ENCODE measurements at regions not wholly inside any gene's neighbourhood (a gene's known extent, or its start where the extent isn't known, plus 50 kb on each side); places are given as distances from the start of the nearest gene placed in this dataset.

GRCh38 chr7:120030876-120031275, 242.1 kb upstream of the KCND2 start:
- Histone ChIP-seq H2BK12ac (ENCODE audit: low read length in 2 of 2) (no peak overlapping the region), H3K9ac (ENCODE audit: low read length) (no peak overlapping the region), H3K14ac (ENCODE audit: low read length in 2 of 2) (no peak overlapping the region), H4K91ac (ENCODE audit: low read length) (no peak overlapping the region), H3K79me1 (replicated peaks; ENCODE audit: low read length, poor library complexity, severe bottlenecking) (no peaks in the 10 kb centered on the region), H4K8ac (ENCODE audit: low read length) (no peak overlapping the region), H3K9me3 (ENCODE audit: control insufficient read depth, low read length) (no peaks in the 10 kb centered on the region), H2BK5ac (ENCODE audit: low read depth, low read length, poor library complexity, severe bottlenecking) (no peak overlapping the region), H2AK5ac (ENCODE audit: low read length, severe bottlenecking) (no peak overlapping the region), H3K18ac (ENCODE audit: low read depth in 1 of 2, low read length in 2 of 2) (no peak overlapping the region), H3K4ac (ENCODE audit: low read depth in 1 of 2, low read length in 2 of 2) (no peak overlapping the region), H2AFZ (ENCODE audit: low read depth, low read length) (no peak overlapping the region), H3K27ac (ENCODE audit: low read length, poor library complexity, severe bottlenecking) (no peak overlapping the region), H3K4me1 (ENCODE audit: control insufficient read depth, insufficient read depth, low read depth, low read length) (no peaks in the 10 kb centered on the region), H2BK15ac (ENCODE audit: low read depth, poor library complexity, severe bottlenecking) (no peak overlapping the region), H3K4me3 (ENCODE audit: insufficient read depth in 1 of 2, low read depth in 1 of 2, low read length in 2 of 2) (no peak overlapping the region), H3K4me2 (ENCODE audit: low read length, poor library complexity, severe bottlenecking) (no peak overlapping the region), H2BK120ac (ENCODE audit: low read depth, low read length) (no peak overlapping the region), H3K23ac (ENCODE audit: low read length in 2 of 2) (no peak overlapping the region), H3K27me3 (ENCODE audit: control insufficient read depth in 1 of 2, insufficient read depth in 1 of 2, low read length in 2 of 2) (no peaks in the 10 kb centered on the region), H3K36me3 (ENCODE audit: control insufficient read depth in 1 of 2, insufficient read depth in 2 of 2, low read depth in 1 of 2, low read length in 2 of 2) (no peaks in the 10 kb centered on the region)
- WGBS: no CpG with 5 or more reads among the region's 1 CpG
- no peak for DNase-seq

- Histone ChIP-seq H3K18ac (ENCODE audit: low read depth in 1 of 2, low read length in 2 of 2) (no peak overlapping the region), H3K14ac (ENCODE audit: low read length in 2 of 2) (no peak overlapping the region), H3K36me3 (ENCODE audit: control insufficient read depth in 1 of 2, insufficient read depth in 2 of 2, low read depth in 1 of 2, low read length in 2 of 2) (no peaks in the 10 kb centered on the region), H2AFZ (ENCODE audit: low read depth, low read length) (no peak overlapping the region), H3K4ac (ENCODE audit: low read depth in 1 of 2, low read length in 2 of 2) (no peak overlapping the region), H3K9ac (ENCODE audit: low read length) (no peak overlapping the region), H3K9me3 (ENCODE audit: control insufficient read depth, low read length) (no peaks in the 10 kb centered on the region), H2BK15ac (ENCODE audit: low read depth, poor library complexity, severe bottlenecking) (no peak overlapping the region), H3K4me3 (ENCODE audit: insufficient read depth in 1 of 2, low read depth in 1 of 2, low read length in 2 of 2) (no peak overlapping the region), H3K23ac (ENCODE audit: low read length in 2 of 2) (no peak overlapping the region), H3K4me2 (ENCODE audit: low read length, poor library complexity, severe bottlenecking) (no peak overlapping the region), H2AK5ac (ENCODE audit: low read length, severe bottlenecking) (no peak overlapping the region), H2BK12ac (ENCODE audit: low read length in 2 of 2) (no peak overlapping the region), H3K27ac (ENCODE audit: low read length, poor library complexity, severe bottlenecking) (no peak overlapping the region), H4K91ac (ENCODE audit: low read length) (no peak overlapping the region), H3K4me1 (ENCODE audit: control insufficient read depth, insufficient read depth, low read depth, low read length) (no peaks in the 10 kb centered on the region), H4K8ac (ENCODE audit: low read length) (no peak overlapping the region), H3K27me3 (ENCODE audit: control insufficient read depth in 1 of 2, insufficient read depth in 1 of 2, low read length in 2 of 2) (no peaks in the 10 kb centered on the region), H2BK120ac (ENCODE audit: low read depth, low read length) (no peak overlapping the region), H2BK5ac (ENCODE audit: low read depth, low read length, poor library complexity, severe bottlenecking) (no peak overlapping the region), H3K79me1 (replicated peaks; ENCODE audit: low read length, poor library complexity, severe bottlenecking) (no peaks in the 10 kb centered on the region)
- DNase-seq: no peak
- WGBS: 77% methylated on average over 2 of the region's 2 CpGs
Observed at GRCh38 chr7:120033114-120033513, 239.9 kb upstream of the KCND2 start.

GRCh38 chr7:120039138-120039537, 233.8 kb upstream of the KCND2 start:
- Histone ChIP-seq H3K9me3 (ENCODE audit: control insufficient read depth, low read length) (peaks cover 10% of the 10 kb centered on the region), H4K91ac (ENCODE audit: low read length) (no peak overlapping the region), H3K27ac (ENCODE audit: low read length, poor library complexity, severe bottlenecking) (no peak overlapping the region), H3K4me3 (ENCODE audit: insufficient read depth in 1 of 2, low read depth in 1 of 2, low read length in 2 of 2) (no peak overlapping the region), H2BK120ac (ENCODE audit: low read depth, low read length) (no peak overlapping the region), H4K8ac (ENCODE audit: low read length) (no peak overlapping the region), H3K27me3 (ENCODE audit: control insufficient read depth in 1 of 2, insufficient read depth in 1 of 2, low read length in 2 of 2) (no peaks in the 10 kb centered on the region), H3K9ac (ENCODE audit: low read length) (no peak overlapping the region), H3K4me1 (ENCODE audit: control insufficient read depth, insufficient read depth, low read depth, low read length) (peaks cover 2% of the 10 kb centered on the region), H2AK5ac (ENCODE audit: low read length, severe bottlenecking) (no peak overlapping the region), H3K4ac (ENCODE audit: low read depth in 1 of 2, low read length in 2 of 2) (no peak overlapping the region), H3K4me2 (ENCODE audit: low read length, poor library complexity, severe bottlenecking) (no peak overlapping the region), H2BK15ac (ENCODE audit: low read depth, poor library complexity, severe bottlenecking) (no peak overlapping the region), H3K36me3 (ENCODE audit: control insufficient read depth in 1 of 2, insufficient read depth in 2 of 2, low read depth in 1 of 2, low read length in 2 of 2) (no peaks in the 10 kb centered on the region), H2BK5ac (ENCODE audit: low read depth, low read length, poor library complexity, severe bottlenecking) (no peak overlapping the region), H3K14ac (ENCODE audit: low read length in 2 of 2) (no peak overlapping the region), H3K18ac (ENCODE audit: low read depth in 1 of 2, low read length in 2 of 2) (no peak overlapping the region), H3K79me1 (replicated peaks; ENCODE audit: low read length, poor library complexity, severe bottlenecking) (no peaks in the 10 kb centered on the region), H3K23ac (ENCODE audit: low read length in 2 of 2) (no peak overlapping the region), H2BK12ac (ENCODE audit: low read length in 2 of 2) (no peak overlapping the region), H2AFZ (ENCODE audit: low read depth, low read length) (no peak overlapping the region)
- WGBS: 96% methylated on average over 2 of the region's 2 CpGs
- DNase-seq: no peak

- Histone ChIP-seq H2AK5ac (ENCODE audit: low read length, severe bottlenecking) (no peak overlapping the region), H3K18ac (ENCODE audit: low read depth in 1 of 2, low read length in 2 of 2) (no peak overlapping the region), H3K23ac (ENCODE audit: low read length in 2 of 2) (no peak overlapping the region), H3K4me2 (ENCODE audit: low read length, poor library complexity, severe bottlenecking) (no peak overlapping the region), H2BK15ac (ENCODE audit: low read depth, poor library complexity, severe bottlenecking) (no peak overlapping the region), H2AFZ (ENCODE audit: low read depth, low read length) (no peak overlapping the region), H3K14ac (ENCODE audit: low read length in 2 of 2) (no peak overlapping the region), H3K4ac (ENCODE audit: low read depth in 1 of 2, low read length in 2 of 2) (no peak overlapping the region), H3K27ac (ENCODE audit: low read length, poor library complexity, severe bottlenecking) (no peak overlapping the region), H2BK5ac (ENCODE audit: low read depth, low read length, poor library complexity, severe bottlenecking) (no peak overlapping the region), H2BK120ac (ENCODE audit: low read depth, low read length) (no peak overlapping the region), H3K36me3 (ENCODE audit: control insufficient read depth in 1 of 2, insufficient read depth in 2 of 2, low read depth in 1 of 2, low read length in 2 of 2) (no peaks in the 10 kb centered on the region), H3K4me3 (ENCODE audit: insufficient read depth in 1 of 2, low read depth in 1 of 2, low read length in 2 of 2) (no peak overlapping the region), H4K8ac (ENCODE audit: low read length) (no peak overlapping the region), H3K79me1 (replicated peaks; ENCODE audit: low read length, poor library complexity, severe bottlenecking) (no peaks in the 10 kb centered on the region), H4K91ac (ENCODE audit: low read length) (no peak overlapping the region), H3K9ac (ENCODE audit: low read length) (no peak overlapping the region), H3K27me3 (ENCODE audit: control insufficient read depth in 1 of 2, insufficient read depth in 1 of 2, low read length in 2 of 2) (no peaks in the 10 kb centered on the region), H2BK12ac (ENCODE audit: low read length in 2 of 2) (no peak overlapping the region), H3K4me1 (ENCODE audit: control insufficient read depth, insufficient read depth, low read depth, low read length) (peaks cover 2% of the 10 kb centered on the region), H3K9me3 (ENCODE audit: control insufficient read depth, low read length) (peaks cover 10% of the 10 kb centered on the region)
- DNase-seq: no peak
Observed at GRCh38 chr7:120041798-120042197, 231.2 kb upstream of the KCND2 start.

All from mesenchymal stem cell (in vitro differentiated cells and primary cell).